ENCODE measurements at regions not wholly inside any gene's neighbourhood (a gene's known extent, or its start where the extent isn't known, plus 50 kb on each side); places are given as distances from the start of the nearest gene placed in this dataset.
"Not testable (repeated sequence)": the region's sequence is repeated elsewhere in the genome, so short reads cannot be mapped to it uniquely, and the experiment has no call there.

DNA sequence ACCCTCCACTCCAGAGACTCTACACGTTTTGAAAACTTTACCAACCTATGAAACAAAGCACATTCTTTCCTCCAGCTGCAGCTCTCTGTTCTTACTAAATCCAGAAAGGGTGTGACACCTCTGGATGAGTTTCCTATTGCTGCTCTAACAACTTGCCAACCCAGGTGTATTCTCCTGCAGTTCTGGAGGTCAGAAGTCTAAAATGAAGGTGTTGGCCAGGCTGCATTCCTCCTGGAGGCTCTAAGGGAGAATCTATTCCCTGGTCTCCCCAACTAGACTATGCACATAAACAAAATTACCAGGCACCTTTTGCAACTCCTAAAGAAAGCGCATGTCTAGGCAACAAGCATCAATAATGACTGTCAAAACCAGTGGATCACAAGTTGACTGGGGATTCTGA lies 128.8 kb downstream of the NUFIP1 start:
- H3K4me3 Mint-ChIP-seq: no peak overlapping the region
- peaks cover 20% of the 10 kb centered on the region for H3K27me3 Mint-ChIP-seq
- H3K27ac Mint-ChIP-seq: no peak overlapping the region
- H3K36me3 Mint-ChIP-seq: no peaks in the 10 kb centered on the region
- H3K4me1 Mint-ChIP-seq: no peaks in the 10 kb centered on the region
- no peaks in the 10 kb centered on the region for H3K9me3 Mint-ChIP-seq

GRCh38 chr13:44857736-44858135 lies 131.5 kb downstream of the NUFIP1 start:
- Mint-ChIP-seq H3K27ac (no peak overlapping the region), H3K4me1 (no peaks in the 10 kb centered on the region), H3K27me3 (peaks cover 19% of the 10 kb centered on the region), H3K36me3 (no peaks in the 10 kb centered on the region), H3K4me3 (no peak overlapping the region), H3K9me3 (no peaks in the 10 kb centered on the region)

DNA sequence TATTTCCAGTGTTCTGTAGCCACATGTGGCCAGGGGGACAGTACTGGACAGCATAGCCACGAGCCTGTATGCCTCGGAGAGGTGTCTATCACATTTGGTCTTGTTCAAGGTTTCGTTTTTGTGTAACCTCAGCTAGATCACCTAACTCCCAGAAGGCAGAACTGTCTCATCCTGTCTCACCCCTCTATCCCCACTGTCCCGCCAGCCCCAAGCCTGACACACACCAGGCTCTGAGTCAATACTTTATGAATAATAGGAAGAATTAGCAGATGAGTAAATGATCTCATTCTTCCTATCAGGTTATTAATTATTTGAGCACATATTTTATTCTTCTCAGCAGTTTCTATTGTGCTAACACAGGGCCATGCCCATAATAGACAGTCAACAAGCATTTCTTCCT lies 132.2 kb downstream of the NUFIP1 start:
- Mint-ChIP-seq H3K27me3 (peaks cover 19% of the 10 kb centered on the region), H3K27ac (no peak overlapping the region), H3K9me3 (no peaks in the 10 kb centered on the region), H3K36me3 (no peaks in the 10 kb centered on the region), H3K4me3 (no peak overlapping the region), H3K4me1 (no peaks in the 10 kb centered on the region)

DNA sequence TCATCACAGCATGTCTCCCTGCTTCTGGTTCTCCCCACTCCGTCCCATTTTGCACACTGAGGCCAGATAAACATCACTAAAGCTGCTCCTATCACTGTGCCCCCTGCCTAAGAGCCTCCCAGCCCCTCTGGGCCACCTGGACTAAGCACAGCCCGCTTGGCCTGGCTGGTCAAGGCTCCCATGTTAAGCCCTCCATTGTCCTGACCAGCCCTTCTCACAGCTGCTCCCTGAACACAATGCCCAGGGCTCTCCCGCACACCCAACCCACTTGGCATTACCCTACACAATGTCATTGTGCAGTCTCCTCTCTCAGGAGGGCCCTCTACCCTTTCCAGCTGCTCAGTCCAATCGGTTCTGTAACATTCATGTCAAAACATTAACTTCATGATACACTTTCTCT lies 133.4 kb downstream of the NUFIP1 start:
- Mint-ChIP-seq H3K27ac (no peak overlapping the region), H3K27me3 (peaks cover 19% of the 10 kb centered on the region), H3K4me3 (no peak overlapping the region), H3K36me3 (no peaks in the 10 kb centered on the region), H3K9me3 (no peaks in the 10 kb centered on the region), H3K4me1 (no peaks in the 10 kb centered on the region)

DNA sequence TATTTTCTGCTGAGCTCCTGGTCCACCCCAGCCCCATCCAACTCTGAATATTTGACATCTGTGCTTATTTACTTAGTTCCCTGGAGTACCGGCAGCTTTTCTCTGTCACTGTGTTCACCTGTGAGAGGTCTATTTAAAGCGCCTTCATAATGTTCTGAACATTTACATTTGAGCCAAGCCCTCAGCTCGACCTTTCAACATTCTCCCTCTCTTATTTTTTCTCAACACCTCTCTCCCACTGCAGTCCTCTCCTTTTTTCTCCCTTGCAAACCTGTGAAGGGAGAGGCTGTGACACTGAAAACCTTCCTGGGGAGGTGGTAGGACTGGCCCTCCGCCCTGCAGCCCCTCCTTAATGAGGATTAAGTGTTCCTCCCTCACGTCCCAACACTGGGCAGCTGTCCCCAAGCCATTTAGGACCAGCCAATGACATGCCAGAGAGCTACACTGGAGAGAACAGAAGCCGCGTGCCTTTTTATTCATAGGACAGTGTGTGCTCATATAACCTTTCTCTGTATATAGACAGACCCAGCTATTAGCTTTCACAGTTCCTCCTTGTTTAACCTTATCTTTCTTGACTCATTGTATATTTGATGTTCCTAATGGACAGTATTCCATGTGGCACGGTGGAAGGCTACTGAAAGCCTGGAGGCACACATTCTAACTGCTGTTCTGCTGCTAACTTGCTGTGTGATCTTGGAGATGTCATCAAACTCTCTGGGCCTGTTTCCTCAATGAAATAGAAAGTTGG lies 134.8 kb downstream of the NUFIP1 start:
- Mint-ChIP-seq H3K27ac (no peak overlapping the region), H3K9me3 (no peaks in the 10 kb centered on the region), H3K27me3 (peaks cover 13% of the 10 kb centered on the region), H3K4me1 (no peaks in the 10 kb centered on the region), H3K36me3 (no peaks in the 10 kb centered on the region), H3K4me3 (no peak overlapping the region)

DNA sequence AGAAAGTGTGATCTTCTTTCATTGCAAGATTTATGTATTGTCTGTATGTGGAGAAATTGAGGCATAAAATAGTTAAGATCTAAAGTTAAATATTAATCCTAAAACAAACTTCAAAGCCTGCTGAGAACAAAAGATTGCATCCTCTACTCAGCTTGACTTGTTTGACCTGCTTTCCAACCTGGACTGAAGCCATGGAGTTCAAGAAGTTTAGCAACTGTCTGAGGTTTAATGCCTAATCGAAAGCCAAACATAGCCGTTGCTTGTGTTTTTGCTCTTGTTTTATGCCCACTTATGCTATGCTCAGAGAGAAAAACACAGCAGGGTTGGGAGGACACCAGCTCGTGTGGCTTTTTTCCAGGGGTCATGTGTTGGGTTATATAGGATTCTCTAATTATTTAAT lies 135.6 kb downstream of the NUFIP1 start:
- H3K4me3 Mint-ChIP-seq: no peak overlapping the region
- H3K36me3 Mint-ChIP-seq: no peaks in the 10 kb centered on the region
- no peaks in the 10 kb centered on the region for H3K4me1 Mint-ChIP-seq
- H3K9me3 Mint-ChIP-seq: no peaks in the 10 kb centered on the region
- H3K27ac Mint-ChIP-seq: no peak overlapping the region
- peaks cover 11% of the 10 kb centered on the region for H3K27me3 Mint-ChIP-seq

GRCh38 chr13:44848920-44849676 lies 140.2 kb downstream of the NUFIP1 start:
- Mint-ChIP-seq H3K27me3 (peaks cover 10% of the 10 kb centered on the region), H3K4me3 (no peak overlapping the region), H3K4me1 (no peaks in the 10 kb centered on the region), H3K27ac (no peak overlapping the region), H3K36me3 (no peaks in the 10 kb centered on the region), H3K9me3 (no peaks in the 10 kb centered on the region)

GRCh38 chr13:44845281-44846058 lies 143.8 kb downstream of the NUFIP1 start:
- H3K36me3 Mint-ChIP-seq: not testable (repeated sequence)

DNA sequence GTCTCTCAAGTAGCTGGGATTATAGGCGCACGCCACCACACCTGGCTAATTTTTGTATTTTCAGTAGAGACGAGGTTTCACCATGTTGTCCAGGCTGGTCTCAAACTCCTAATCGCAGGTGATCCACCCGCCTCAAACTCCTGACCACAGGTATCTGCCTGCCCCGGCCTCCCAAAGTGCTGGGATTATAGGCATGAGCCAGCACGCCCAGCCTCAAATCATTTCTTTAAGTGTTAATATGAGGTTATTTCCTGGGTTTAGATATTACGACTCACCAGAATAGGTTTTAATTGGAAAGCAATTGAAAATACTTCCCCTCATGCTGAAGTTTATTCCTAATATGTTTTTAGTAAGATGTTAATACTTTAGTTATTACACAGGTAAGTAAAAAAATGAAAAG lies 144.5 kb downstream of the NUFIP1 start:
- peaks cover 10% of the 10 kb centered on the region for H3K27me3 Mint-ChIP-seq
- H3K4me1 Mint-ChIP-seq: no peaks in the 10 kb centered on the region
- H3K4me3 Mint-ChIP-seq: no peak overlapping the region
- H3K9me3 Mint-ChIP-seq: no peaks in the 10 kb centered on the region
- H3K27ac Mint-ChIP-seq: no peak overlapping the region
- H3K36me3 Mint-ChIP-seq: no peaks in the 10 kb centered on the region

More at GRCh38 chr13:44845281-44846058, 143.8 kb downstream of the NUFIP1 start:
- H3K27ac Mint-ChIP-seq, H3K27me3 Mint-ChIP-seq, H3K4me3 Mint-ChIP-seq, H3K4me1 Mint-ChIP-seq, H3K9me3 Mint-ChIP-seq: not testable (repeated sequence)

DNA sequence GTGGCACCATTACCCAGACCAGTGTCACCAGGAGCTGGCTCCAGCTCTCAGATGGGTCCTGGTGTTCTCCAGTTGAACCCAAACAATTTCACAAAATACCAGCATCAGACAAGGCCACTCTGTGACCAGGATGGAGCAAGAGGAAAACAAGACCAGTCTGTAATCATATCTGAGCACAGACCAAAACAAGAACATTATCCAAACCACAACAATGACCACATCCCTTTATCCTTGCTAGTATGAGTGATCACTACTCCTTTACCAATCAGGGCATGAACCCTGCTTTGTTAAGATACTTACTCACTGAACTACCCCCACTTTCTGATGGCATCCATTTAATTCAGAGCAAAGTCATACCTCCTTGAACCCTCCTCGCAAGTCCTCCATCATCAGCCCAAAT lies 145.9 kb downstream of the NUFIP1 start:
- no peak overlapping the region for H3K4me3 Mint-ChIP-seq
- H3K27me3 Mint-ChIP-seq: peaks cover 4% of the 10 kb centered on the region
- H3K27ac Mint-ChIP-seq: no peak overlapping the region
- H3K4me1 Mint-ChIP-seq: no peaks in the 10 kb centered on the region
- no peaks in the 10 kb centered on the region for H3K9me3 Mint-ChIP-seq
- no peaks in the 10 kb centered on the region for H3K36me3 Mint-ChIP-seq

GRCh38 chr13:44842158-44842557 lies 147.1 kb downstream of the NUFIP1 start:
- H3K36me3 Mint-ChIP-seq: no peaks in the 10 kb centered on the region
- H3K9me3 Mint-ChIP-seq: no peaks in the 10 kb centered on the region
- no peak overlapping the region for H3K4me3 Mint-ChIP-seq
- no peaks in the 10 kb centered on the region for H3K4me1 Mint-ChIP-seq
- peaks cover 1% of the 10 kb centered on the region for H3K27me3 Mint-ChIP-seq
- no peak overlapping the region for H3K27ac Mint-ChIP-seq

DNA sequence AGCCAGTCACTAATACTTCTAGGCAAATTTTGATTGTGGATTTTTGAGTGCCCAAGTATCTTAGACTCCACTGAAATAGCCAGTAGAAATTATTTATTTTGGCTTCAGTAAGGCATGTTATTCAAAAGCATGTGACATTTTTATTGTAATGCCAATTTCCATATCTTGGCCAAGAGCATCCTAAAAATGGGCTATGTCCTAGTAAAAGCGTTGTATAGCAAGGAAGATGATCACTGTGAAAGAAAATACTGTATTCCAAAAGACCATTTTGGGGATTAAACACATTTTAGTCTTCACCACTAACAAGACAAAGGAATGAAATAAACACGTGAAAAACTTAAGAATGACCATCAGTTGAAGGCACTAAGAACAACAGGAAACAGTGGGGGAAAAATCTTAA lies 149.1 kb downstream of the NUFIP1 start:
- no peaks in the 10 kb centered on the region for H3K27me3 Mint-ChIP-seq
- H3K4me3 Mint-ChIP-seq: no peak overlapping the region
- H3K9me3 Mint-ChIP-seq: no peaks in the 10 kb centered on the region
- peak overlapping the region; percentile 2 for H3K27ac Mint-ChIP-seq
- no peaks in the 10 kb centered on the region for H3K36me3 Mint-ChIP-seq
- no peaks in the 10 kb centered on the region for H3K4me1 Mint-ChIP-seq

- Mint-ChIP-seq H3K27ac (no peak overlapping the region), H3K4me3 (no peak overlapping the region), H3K4me1 (no peaks in the 10 kb centered on the region), H3K9me3 (no peaks in the 10 kb centered on the region), H3K27me3 (no peaks in the 10 kb centered on the region), H3K36me3 (no peaks in the 10 kb centered on the region)
Observed at GRCh38 chr13:44837250-44837649, 152.0 kb downstream of the NUFIP1 start.

GRCh38 chr13:44834404-44834803 lies 154.9 kb downstream of the NUFIP1 start:
- no peaks in the 10 kb centered on the region for H3K36me3 Mint-ChIP-seq
- H3K27me3 Mint-ChIP-seq: no peaks in the 10 kb centered on the region
- no peak overlapping the region for H3K27ac Mint-ChIP-seq
- H3K9me3 Mint-ChIP-seq: no peaks in the 10 kb centered on the region
- H3K4me1 Mint-ChIP-seq: no peaks in the 10 kb centered on the region
- H3K4me3 Mint-ChIP-seq: no peak overlapping the region

GRCh38 chr13:44833626-44834025 lies 155.6 kb downstream of the NUFIP1 start:
- no peaks in the 10 kb centered on the region for H3K9me3 Mint-ChIP-seq
- H3K36me3 Mint-ChIP-seq: no peaks in the 10 kb centered on the region
- H3K27me3 Mint-ChIP-seq: no peaks in the 10 kb centered on the region
- no peaks in the 10 kb centered on the region for H3K4me1 Mint-ChIP-seq
- H3K27ac Mint-ChIP-seq: no peak overlapping the region
- H3K4me3 Mint-ChIP-seq: no peak overlapping the region

DNA sequence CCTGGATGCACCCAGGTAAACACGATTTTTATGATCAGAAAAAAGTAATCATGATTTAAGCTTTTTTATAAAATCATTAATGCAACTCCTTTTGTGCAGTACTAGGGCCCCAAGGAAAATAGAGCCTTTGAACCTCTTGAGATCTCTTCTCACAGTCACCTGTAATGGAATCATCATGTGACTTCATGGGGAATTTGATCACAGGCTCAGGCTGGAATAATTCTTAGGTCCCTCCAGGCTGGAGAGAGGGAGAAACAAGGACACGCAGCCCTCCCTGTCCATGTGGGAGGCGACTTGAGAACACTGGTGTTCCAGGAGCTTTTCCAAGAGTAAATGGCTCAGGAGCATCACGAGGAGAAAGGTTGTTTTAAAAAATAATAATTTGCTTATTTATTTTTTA lies 156.1 kb downstream of the NUFIP1 start:
- H3K27ac Mint-ChIP-seq: no peak overlapping the region
- H3K9me3 Mint-ChIP-seq: no peaks in the 10 kb centered on the region
- no peaks in the 10 kb centered on the region for H3K27me3 Mint-ChIP-seq
- H3K4me1 Mint-ChIP-seq: no peaks in the 10 kb centered on the region
- no peak overlapping the region for H3K4me3 Mint-ChIP-seq
- no peaks in the 10 kb centered on the region for H3K36me3 Mint-ChIP-seq
